Renal pelvis (tissue), 1 donor: ENCODE measurements at regions not wholly inside any gene's neighbourhood (a gene's known extent, or its start where the extent isn't known, plus 50 kb on each side); places are given as distances from the start of the nearest gene placed in this dataset.

Experiments used
- DNase-seq: peaks from one replicate; pipeline ENCODE4 v3.0.0-alpha.2; 2013

- DNase-seq = no peak
These were observed 302.5 kb downstream of the TENT4A start for GRCh38 chr5:7015586-7016256.

- DNase-seq = no peak
These were observed 303.9 kb downstream of the TENT4A start for GRCh38 chr5:7016999-7017747.

GRCh38 chr5:7018198-7018597, 305.0 kb downstream of the TENT4A start:
- DNase-seq = no peak

GRCh38 chr5:7018601-7019000, 305.4 kb downstream of the TENT4A start:
- no peak for DNase-seq

DNA sequence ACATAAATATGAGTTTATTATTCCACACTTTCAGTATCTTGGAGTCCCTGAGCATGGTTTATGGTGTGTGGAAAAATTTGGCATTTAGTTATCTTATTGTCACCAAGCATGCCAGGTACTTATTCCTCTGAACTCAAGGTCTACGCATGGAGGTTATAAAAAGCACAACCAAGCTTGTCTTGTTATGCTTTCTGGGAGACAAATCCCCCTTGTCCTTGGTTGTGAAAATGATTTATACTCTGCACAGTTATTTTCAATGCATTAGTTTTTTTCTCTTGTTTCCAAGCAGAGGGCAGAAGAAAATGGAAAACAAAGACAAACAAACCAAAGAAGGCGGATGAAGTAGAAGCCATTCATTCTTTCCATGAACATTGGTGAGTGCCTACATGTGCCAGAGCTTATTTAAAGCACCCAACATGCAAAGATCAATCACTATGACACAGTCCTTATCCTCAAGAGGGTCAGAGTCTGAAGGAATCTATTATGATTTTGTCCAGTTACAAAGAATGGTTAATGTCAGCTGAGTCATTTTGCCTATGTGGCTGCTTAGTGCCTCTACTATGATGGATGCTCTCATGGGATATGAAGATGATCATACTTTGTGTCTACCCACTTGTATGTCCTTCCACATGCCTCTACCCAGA, 323.1 kb downstream of the TENT4A start:
- no peak for DNase-seq

DNA sequence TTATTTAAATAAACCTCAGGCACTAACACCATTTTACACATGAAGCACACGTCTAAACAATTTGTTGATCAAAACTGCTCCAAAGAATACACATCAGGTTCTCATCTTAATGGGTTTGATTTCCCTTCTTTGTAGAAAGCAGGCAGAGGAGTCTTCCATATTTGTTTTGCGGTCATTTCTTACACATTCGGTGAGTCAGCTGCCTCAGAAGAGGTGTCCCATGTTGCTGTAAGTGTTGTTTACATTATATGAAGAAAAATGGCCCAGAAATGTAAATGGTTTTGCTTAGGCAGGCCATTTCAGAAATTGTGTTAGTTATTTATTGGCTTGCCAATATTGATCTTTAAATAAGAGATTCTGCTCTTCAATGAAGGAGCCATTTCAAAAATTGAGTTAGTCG, 325.8 kb downstream of the TENT4A start:
- no peak for DNase-seq

DNA sequence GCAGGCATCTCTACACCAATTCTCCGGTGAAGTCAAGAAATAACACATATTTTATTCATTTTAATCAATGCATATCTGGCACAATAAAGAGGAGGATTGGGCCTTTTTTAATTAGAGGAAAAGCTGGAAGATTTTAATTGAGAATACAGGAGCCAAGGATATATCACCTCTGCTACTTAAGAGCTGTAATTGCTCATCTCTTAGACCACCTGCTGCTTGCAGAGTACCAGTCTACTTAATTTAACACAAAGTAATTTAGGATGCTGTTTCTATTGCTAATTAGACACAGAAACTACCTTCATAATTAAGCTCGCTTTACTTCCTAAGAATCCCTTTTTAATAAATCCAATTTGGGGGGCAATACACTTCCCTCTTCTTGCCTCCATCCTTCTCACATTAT, 326.9 kb downstream of the TENT4A start:
- DNase-seq = no peak

DNA sequence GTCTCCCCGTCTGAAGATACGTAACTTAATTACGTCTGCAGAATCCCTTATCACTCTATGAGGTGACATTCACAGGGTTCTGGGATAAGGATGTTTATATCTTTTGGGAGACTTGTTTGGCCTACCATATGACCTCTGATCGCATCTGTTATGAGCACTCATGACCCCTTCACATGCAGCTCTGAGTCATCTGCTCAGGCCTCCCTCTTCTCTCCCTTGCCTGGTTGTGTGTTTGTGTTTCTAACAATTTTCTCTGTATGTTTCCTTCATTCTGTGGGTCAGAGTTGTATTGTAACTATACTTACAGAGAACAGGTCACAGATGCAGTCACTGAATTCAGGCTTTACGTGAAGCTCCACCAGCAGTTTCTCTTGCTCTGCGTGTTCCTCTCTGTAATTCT, 330.6 kb downstream of the TENT4A start:
- no peak for DNase-seq

DNA sequence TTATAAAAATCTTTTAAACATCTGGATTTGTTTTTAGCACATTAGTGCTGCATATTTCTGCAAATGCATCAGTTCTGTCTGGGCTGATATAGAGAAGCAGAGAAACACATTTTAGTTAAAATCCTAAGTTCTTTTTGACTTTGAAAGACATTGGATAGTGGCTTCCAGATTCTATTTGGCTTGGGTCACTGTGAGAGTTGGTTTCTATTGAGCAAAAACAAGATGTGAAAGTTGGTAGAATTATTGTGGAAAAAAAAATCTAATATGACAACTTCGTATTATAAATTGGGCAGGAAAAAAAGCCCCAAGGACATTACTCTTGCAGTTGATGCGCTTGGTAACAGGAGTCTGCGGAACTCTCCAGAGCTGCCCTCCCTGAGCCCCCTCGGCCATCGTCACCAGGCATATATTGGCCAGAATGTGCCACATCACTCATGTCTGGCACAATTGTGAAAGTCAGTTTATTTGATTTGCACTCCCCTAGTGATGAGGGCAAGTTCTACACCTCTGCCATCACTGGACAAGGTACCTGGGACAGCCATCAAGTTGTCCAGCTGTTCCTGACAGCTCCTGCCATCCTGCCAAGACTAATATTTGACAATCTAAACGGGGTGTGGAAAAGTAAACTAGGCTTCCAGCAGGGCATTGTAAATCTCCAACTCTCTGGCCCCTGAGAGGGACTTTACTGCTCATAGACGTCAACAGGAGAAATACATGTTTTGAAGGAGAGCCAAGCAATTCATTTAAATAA, 334.5 kb downstream of the TENT4A start:
- no peak for DNase-seq

DNA sequence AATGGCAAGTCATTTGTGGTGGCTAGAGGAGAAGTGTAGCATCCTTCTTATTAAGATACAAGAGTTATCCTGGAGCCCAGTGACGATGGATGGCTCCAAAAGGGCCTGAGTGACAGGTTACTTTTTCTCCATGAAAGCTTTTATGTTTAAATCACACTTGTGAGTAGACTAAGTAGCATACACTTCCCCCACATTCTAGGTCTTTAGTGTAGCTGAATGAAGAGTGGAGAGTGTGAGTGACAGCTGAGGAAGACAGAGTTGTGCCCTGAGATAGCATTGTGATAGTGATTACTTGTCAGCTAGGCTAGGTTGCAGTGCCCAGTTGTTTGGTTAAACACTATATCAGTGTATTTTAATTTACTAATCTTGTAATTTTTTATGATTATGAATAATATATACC, 337.8 kb downstream of the TENT4A start:
- DNase-seq = no peak

GRCh38 chr5:7053125-7053524, 339.9 kb downstream of the TENT4A start:
- DNase-seq = no peak

DNA sequence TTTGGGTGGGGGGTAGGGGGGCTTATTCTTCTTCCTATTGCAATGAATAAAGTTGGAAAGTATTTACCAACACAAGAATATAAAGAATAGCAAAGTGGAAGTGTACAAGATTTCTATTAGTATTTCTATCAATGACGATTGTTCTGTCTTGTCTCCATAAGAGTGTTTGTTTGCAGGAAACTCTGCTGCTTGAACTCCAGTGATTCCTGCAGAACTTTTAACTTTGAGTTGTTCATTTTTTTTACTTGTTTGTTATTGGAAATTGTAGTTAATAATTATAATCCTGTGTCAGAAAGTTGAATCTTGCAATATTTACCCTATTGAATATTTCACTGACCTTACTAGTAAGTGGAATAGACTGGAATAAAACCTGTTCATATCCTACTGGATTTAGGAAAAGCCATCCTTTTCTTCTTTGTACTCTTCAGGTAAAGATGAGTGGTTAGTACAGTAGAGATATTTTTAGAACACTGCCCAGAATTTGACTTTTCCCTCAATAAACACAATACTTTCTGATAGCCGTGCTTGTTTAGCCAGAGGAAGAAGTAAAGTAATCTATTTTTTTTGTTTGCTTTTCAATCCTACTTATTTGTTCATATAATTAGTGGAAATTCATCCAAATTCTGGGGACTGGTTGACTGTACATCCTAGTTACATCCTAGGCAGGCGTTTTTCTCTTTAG, 340.4 kb downstream of the TENT4A start:
- no peak for DNase-seq

- DNase-seq = no peak
These were observed 329.3 kb upstream of the ADCY2 start for GRCh38 chr5:7066471-7067235.

GRCh38 chr5:7068156-7068555, 327.8 kb upstream of the ADCY2 start:
- no peak for DNase-seq

- DNase-seq = no peak
These were observed 327.0 kb upstream of the ADCY2 start for GRCh38 chr5:7068899-7069298.

DNA sequence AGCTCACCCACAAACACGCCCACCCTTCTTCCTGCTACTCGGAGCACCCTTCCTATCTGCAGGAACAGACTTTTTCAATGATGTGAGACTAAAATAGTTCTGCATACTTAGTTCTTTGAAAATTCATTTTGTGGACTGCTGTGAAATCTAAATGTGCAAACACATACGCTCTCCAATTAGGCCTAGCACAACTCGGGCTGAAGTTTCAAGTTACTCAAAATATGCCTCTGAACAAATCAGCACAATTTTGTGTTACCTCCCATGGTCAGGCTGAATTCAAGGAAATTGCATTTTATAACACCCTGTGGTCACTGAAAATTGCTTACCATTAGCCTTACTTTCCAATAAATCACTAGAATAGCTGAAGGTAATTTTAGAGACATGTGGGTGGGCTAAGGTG, 323.8 kb upstream of the ADCY2 start:
- no peak for DNase-seq

GRCh38 chr5:7073666-7074065, 322.3 kb upstream of the ADCY2 start:
- DNase-seq = no peak

- no peak for DNase-seq
These were observed 321.8 kb upstream of the ADCY2 start for GRCh38 chr5:7074176-7074575.

GRCh38 chr5:7075470-7075869, 320.5 kb upstream of the ADCY2 start:
- no peak for DNase-seq

DNA sequence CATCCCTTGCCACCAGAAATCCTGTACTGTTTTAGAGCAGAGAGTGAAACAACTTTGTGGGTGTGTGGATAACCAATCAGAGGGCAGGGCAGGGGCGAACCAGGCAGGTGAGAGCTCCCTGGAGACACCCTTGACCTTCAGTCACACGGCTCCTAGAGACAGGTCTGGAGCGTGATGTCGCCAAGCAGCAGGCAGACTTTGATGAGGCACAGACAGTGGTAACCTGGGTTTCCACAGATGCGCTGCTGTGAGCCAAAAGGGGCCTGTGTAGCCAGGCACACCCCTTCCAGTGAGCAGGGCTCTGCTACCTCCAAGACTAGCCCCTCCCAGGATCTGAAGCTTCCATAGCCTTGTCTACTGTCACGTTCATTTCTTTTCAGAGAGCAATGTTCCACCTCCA, 317.8 kb upstream of the ADCY2 start:
- DNase-seq = no peak

DNA sequence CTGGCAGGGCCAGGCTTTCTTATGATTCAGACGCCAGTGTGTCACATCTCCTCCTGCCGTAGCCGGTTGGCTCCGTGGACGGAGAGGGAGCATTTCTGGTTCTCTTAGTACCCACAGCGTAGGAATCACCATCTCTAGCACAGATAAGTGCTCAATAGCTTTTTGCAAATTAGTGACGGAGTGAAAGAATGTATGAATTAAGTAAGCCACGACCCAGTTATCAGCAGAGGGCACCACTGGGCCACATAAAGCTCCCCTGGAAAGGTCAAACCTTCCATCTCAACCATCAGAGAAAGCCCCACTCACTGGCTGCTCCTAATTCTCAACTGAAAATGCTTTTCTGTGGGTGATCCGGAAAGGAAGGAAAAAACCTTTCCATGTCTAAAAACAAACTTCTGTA, 317.0 kb upstream of the ADCY2 start:
- DNase-seq = peak; percentile 14
